ENCODE measurements at regions not wholly inside any gene's neighbourhood (a gene's known extent, or its start where the extent isn't known, plus 50 kb on each side); places are given as distances from the start of the nearest gene placed in this dataset.

DNA sequence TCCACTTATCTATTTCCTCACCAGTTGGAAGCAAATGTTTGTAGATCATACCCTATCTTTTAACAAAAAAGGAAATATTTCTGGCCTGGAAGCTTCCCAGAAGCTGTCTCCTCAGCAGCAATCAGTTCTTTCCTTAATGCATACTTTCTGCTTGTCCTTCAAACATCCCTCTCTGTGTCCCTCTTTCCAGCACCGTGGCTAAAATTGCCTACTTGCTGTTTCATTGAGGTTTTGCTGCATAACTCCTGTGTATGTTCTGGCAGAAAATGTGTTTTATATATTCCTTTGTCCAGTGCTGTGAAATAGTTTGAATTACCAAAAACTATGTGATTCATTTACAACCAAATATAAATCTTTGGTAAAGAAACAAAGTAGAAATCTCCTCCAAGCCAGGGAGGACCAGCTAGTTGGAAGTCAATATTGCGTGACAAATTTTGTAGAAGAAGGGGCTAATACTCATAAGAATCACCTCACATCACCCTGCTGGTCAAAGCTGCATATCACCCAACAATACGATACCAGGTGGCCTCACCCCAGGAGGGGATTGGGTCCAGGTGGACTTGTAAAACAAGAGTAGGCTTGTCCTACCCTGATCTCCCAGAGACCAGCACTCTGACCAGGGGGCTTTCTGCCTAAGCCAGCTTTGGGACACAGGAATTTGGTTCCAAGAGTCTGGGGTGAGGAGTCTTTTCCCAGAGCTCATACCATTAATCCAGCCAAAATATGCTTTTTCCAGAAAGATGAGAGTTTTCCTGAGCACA is 198.4 kb upstream of the SNX2 start:
- TF ChIP-seq, protein P1, sequence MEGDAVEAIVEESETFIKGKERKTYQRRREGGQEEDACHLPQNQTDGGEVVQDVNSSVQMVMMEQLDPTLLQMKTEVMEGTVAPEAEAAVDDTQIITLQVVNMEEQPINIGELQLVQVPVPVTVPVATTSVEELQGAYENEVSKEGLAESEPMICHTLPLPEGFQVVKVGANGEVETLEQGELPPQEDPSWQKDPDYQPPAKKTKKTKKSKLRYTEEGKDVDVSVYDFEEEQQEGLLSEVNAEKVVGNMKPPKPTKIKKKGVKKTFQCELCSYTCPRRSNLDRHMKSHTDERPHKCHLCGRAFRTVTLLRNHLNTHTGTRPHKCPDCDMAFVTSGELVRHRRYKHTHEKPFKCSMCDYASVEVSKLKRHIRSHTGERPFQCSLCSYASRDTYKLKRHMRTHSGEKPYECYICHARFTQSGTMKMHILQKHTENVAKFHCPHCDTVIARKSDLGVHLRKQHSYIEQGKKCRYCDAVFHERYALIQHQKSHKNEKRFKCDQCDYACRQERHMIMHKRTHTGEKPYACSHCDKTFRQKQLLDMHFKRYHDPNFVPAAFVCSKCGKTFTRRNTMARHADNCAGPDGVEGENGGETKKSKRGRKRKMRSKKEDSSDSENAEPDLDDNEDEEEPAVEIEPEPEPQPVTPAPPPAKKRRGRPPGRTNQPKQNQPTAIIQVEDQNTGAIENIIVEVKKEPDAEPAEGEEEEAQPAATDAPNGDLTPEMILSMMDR (IDR thresholded peaks at IDR 0.05; ENCODE audit: control extremely low read depth, extremely low read depth): no peak
- Histone ChIP-seq H3K4me1 (ENCODE audit: control insufficient read depth in 5 of 5, insufficient read depth in 5 of 5, low read length in 5 of 5) (peaks cover 0 to 4% (median 0%) of the 10 kb centered on the region in 5 donors), H3K27me3 (ENCODE audit: control insufficient read depth in 3 of 3, insufficient read depth in 3 of 3, low read length in 2 of 3) (no peaks in the 10 kb centered on the region), H3K9ac (ENCODE audit: insufficient read depth in 1 of 2, low read length in 2 of 2) (no peak overlapping the region), H3K36me3 (ENCODE audit: control insufficient read depth in 4 of 4, insufficient read depth in 4 of 4, low read length in 4 of 4) (no peaks in the 10 kb centered on the region), H3K9me3 (ENCODE audit: control insufficient read depth in 4 of 4, insufficient read depth in 3 of 4, low read length in 3 of 4) (no peaks in the 10 kb centered on the region), H3K4me3 (no peak overlapping the region), H3K27ac (ENCODE audit: low read depth in 1 of 2, low read length in 1 of 2) (no peak overlapping the region)
- WGBS, 2 donors: 81 to 90% methylated on average over 3 of the region's 3 CpGs
- no peak for ATAC-seq (ENCODE audit: insufficient read depth, low FRiP score)
- DNase-seq: no peak

DNA sequence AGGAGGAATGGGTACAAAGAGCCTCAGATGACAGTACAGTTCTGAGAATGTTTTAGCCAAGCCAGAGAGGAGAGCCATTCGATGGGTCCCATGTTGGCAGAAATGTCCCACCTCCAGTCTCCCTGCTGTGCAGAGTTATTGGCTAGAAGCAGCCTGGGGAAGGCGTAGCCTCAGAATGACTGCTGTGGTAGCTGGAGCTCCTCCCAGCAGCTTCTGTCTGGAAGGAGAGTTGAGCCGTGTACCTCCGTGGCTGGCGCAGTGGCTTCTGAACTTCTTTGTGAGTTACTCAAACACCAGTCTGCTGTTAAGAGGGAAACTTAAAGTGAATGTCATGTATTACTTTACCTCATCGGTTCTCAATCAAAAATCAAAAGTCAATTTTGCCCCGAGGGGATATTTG is 193.3 kb upstream of the SNX2 start:
- no peak overlapping the region for H3K4me3 ChIP-seq

DNA sequence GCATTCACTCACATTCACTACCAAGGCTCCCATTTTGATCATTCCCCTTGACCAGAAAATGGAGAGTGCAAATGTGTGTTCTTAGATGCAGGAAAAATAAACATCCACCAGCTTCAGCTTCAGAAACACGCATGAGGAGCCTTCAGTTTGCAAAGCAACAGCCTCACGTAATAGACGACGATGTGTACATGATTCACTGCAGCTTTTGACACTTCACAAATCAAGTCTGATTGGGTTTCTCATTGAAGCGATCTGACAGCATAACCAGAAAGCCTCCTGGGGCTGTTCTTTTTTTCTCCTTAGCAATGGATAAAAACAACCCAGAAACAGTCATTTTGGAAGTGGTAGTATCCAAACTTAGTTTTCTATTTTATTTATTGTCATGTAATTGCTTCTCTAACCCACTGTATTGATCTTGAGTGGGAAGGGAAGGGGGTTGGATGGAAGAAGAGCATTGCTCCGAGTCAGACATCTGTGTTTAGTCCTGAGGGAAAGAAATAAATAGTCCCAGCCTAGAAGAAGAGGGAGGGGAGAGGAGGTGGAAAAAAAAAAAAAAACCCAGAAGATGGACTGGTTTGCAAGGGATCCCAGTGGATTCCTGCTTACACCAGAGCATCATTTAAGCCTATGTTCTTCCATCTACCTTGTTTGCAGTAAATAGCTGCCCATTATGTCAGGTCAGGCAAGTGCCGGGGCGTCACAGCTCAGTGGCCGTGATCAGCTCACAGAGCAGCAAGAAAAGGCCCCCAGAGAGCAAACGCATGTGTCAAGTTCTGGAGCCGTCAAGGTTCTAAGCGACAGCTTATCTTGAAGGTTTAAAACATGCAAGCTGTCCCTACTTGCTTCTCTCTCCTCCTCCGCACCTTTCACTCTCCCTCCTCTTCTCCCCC is 190.2 kb upstream of the SNX2 start:
- Histone ChIP-seq H3K4me1 (ENCODE audit: control insufficient read depth in 5 of 5, insufficient read depth in 5 of 5, low read length in 5 of 5) (peaks cover 0 to 10% (median 0%) of the 10 kb centered on the region in 5 donors), H3K4me3 (no peak overlapping the region), H3K9ac (ENCODE audit: insufficient read depth in 1 of 2, low read length in 2 of 2) (no peak overlapping the region), H3K27me3 (ENCODE audit: control insufficient read depth in 3 of 3, insufficient read depth in 3 of 3, low read length in 2 of 3) (peaks cover 0 to 2% (median 0%) of the 10 kb centered on the region in 3 donors), H3K9me3 (ENCODE audit: control insufficient read depth in 4 of 4, insufficient read depth in 3 of 4, low read length in 3 of 4) (no peaks in the 10 kb centered on the region), H3K36me3 (ENCODE audit: control insufficient read depth in 4 of 4, insufficient read depth in 4 of 4, low read length in 4 of 4) (no peaks in the 10 kb centered on the region), H3K27ac (ENCODE audit: low read depth in 1 of 2, low read length in 1 of 2) (no peak overlapping the region)
- DNase-seq (peak in 2 of 3 donors; percentile 52 to 65), ATAC-seq (ENCODE audit: insufficient read depth, low FRiP score) (no peak)
- WGBS, 2 donors: 50 to 65% methylated on average over 13 of the region's 13 CpGs
- TF ChIP-seq, protein P1 (IDR thresholded peaks at IDR 0.05; ENCODE audit: control extremely low read depth, extremely low read depth): no peak

More for the DNA sequence above, 193.3 kb upstream of the SNX2 start:
- no peaks in the 10 kb centered on the region for H3K9me3 ChIP-seq (ENCODE audit: control insufficient read depth in 4 of 4, insufficient read depth in 3 of 4, low read length in 3 of 4)
- no peaks in the 10 kb centered on the region for H3K36me3 ChIP-seq (ENCODE audit: control insufficient read depth in 4 of 4, insufficient read depth in 4 of 4, low read length in 4 of 4)
- DNase-seq (no peak), ATAC-seq (ENCODE audit: insufficient read depth, low FRiP score) (no peak)
- TF ChIP-seq, protein P1 (IDR thresholded peaks at IDR 0.05; ENCODE audit: control extremely low read depth, extremely low read depth): no peak
- peaks cover 0 to 2% (median 0%) of the 10 kb centered on the region in 3 donors for H3K27me3 ChIP-seq (ENCODE audit: control insufficient read depth in 3 of 3, insufficient read depth in 3 of 3, low read length in 2 of 3)
- no peak overlapping the region for H3K27ac ChIP-seq (ENCODE audit: low read depth in 1 of 2, low read length in 1 of 2)
- peaks cover 0 to 10% (median 0%) of the 10 kb centered on the region in 5 donors for H3K4me1 ChIP-seq (ENCODE audit: control insufficient read depth in 5 of 5, insufficient read depth in 5 of 5, low read length in 5 of 5)
- H3K9ac ChIP-seq (ENCODE audit: insufficient read depth in 1 of 2, low read length in 2 of 2): no peak overlapping the region
- 74 to 83% methylated on average over 7 of the region's 7 CpGs for WGBS, 2 donors

Data from lung (tissue), 11 donors.